K562 (cell line): ENCODE measurements at regions not wholly inside any gene's neighbourhood (a gene's known extent, or its start where the extent isn't known, plus 50 kb on each side); places are given as distances from the start of the nearest gene placed in this dataset.

Experiments used
- E2F1 ChIP-seq: sonication (generic); formaldehyde crosslinking; IDR thresholded peaks from 2 replicates; pipeline ENCODE4 v1.8.1; 2023; ENCODE audit warnings: mild to moderate bottlenecking, missing genetic modification reagents, moderate library complexity
- TF ChIP-seq, protein P1 (sequence below): fragments of 250-450 bp; sonication (Bioruptor Pico); IDR thresholded peaks from 2 replicates; pipeline ENCODE4 v1.4.0; 2020; ENCODE audit warnings: mild to moderate bottlenecking

DNA sequence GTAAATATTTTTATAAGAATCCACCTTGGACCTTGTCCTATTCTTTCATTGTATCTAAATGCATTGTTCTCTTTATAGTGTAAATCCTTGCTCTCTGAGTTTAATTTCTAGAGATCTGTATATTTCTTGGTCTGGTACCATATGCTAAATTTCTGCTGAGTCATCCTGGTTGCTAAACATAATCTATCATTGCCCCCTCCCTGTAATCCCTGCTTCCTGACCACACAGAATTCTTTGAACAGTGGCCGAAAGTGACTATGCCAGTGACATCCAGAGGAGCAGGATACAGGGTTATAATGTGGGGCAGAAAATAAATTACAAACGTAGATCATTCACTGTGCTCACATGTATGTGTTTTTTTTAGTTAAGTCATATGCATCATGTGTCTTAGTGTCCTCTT lies 143.1 kb downstream of the DIPK2A start:
- TF ChIP-seq, protein P1, sequence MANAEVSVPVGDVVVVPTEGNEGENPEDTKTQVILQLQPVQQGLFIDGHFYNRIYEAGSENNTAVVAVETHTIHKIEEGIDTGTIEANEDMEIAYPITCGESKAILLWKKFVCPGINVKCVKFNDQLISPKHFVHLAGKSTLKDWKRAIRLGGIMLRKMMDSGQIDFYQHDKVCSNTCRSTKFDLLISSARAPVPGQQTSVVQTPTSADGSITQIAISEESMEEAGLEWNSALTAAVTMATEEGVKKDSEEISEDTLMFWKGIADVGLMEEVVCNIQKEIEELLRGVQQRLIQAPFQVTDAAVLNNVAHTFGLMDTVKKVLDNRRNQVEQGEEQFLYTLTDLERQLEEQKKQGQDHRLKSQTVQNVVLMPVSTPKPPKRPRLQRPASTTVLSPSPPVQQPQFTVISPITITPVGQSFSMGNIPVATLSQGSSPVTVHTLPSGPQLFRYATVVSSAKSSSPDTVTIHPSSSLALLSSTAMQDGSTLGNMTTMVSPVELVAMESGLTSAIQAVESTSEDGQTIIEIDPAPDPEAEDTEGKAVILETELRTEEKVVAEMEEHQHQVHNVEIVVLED, result no peak
- TF ChIP-seq E2F1 (CRISPR knock-in tag), result no peak
